Activated CD8-positive, alpha-beta T cell treated with anti-CD3 and anti-CD28 coated beads, Interleukin-2, amount 10 ng/mL, durations not matched to agents 7 days and 5 days (primary cell): ENCODE measurements at regions not wholly inside any gene's neighbourhood (a gene's known extent, or its start where the extent isn't known, plus 50 kb on each side); places are given as distances from the start of the nearest gene placed in this dataset.
A peak's percentile ranks its signal among the peaks of the same experiment; 100 is the strongest.

Source experiments
- ATAC-seq: fragments of 150-1000 bp; cut with Tn5 transposase; one replicate; pipeline ENCODE4 v1.10.0; 2021; ENCODE audit warnings: moderate library complexity
- CTCF ChIA-PET: fragments of 350-600 bp; sonication (Branson Sonifier 250); formaldehyde crosslinking; loops from one replicate; lab custom pipeline; 2021; ENCODE audit warnings: antibody characterized with exemption; lab: Charles Lee
- POLR2A ChIA-PET: fragments of 350-600 bp; sonication (Branson Sonifier 250); formaldehyde crosslinking; loops from one replicate; lab custom pipeline; 2021; ENCODE audit warnings: antibody characterized with exemption; lab: Charles Lee
- DNase-seq: peaks from one replicate; pipeline ENCODE4 v3.0.0-alpha.2; 2020
- H3K27ac Mint-ChIP-seq: one replicate; pipeline ENCODE4 v1.8.0; 2021; ENCODE audit warnings: mild to moderate bottlenecking, mixed read lengths
- H3K27me3 Mint-ChIP-seq: one replicate; pipeline ENCODE4 v1.8.0; 2021; ENCODE audit warnings: low read depth, mixed read lengths
- H3K36me3 Mint-ChIP-seq: one replicate; pipeline ENCODE4 v1.8.0; 2021; ENCODE audit warnings: low read depth, mixed read lengths
- H3K4me1 Mint-ChIP-seq: one replicate; pipeline ENCODE4 v1.8.0; 2021; ENCODE audit warnings: low read depth, mixed read lengths
- H3K4me3 Mint-ChIP-seq: one replicate; pipeline ENCODE4 v1.8.0; 2021; ENCODE audit warnings: mild to moderate bottlenecking, mixed read lengths
- H3K9me3 Mint-ChIP-seq: one replicate; pipeline ENCODE4 v1.8.0; 2022; ENCODE audit warnings: mixed read lengths; ENCODE audit not compliant: insufficient read depth

DNA sequence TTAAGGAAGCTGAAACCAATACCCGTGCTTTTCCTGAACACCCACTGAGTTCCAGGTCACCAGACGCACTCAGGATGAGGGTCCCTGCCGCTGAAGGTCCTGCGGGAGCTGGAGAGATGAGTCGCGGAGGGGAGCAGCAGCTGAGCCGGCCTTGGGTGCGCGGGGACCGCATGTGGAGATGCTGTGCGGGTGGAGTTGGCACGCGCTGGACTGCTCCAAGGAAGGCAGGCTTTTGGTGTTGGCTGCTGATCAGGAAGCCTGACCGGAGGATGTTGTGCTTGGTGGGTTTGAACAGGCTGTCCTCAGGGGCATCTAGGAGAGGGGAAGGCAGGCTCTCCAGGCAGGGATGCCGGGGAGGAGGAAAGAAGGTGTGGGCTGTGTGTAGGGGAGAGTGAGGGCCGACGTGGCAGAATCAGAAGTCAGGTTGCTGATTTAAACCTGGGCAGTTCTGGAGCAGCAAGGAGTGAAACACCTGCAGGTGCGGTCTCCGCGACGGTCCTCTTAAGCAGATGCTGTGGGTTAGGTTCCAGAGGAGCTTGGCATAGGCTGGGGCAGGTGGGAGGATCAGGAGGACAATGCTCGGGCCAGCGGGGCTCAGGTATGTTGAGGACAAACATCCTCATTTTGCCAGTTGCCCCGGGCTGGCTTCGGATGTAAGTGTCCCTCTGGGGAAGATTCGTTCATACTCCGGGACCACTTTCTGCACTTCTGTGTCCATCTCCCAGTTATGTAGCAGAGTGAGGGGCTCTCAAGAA, 197.5 kb upstream of the B3GAT1 start:
- H3K4me3 Mint-ChIP-seq = no peak overlapping the region
- H3K36me3 Mint-ChIP-seq = no peaks in the 10 kb centered on the region
- CTCF ChIA-PET = no interaction called here
- no peaks in the 10 kb centered on the region for H3K4me1 Mint-ChIP-seq
- peaks cover 3% of the 10 kb centered on the region for H3K27me3 Mint-ChIP-seq
- H3K27ac Mint-ChIP-seq = no peak overlapping the region
- ATAC-seq (no peak), DNase-seq (no peak)
- POLR2A ChIA-PET = no interaction called here
- H3K9me3 Mint-ChIP-seq = no peaks in the 10 kb centered on the region

DNA sequence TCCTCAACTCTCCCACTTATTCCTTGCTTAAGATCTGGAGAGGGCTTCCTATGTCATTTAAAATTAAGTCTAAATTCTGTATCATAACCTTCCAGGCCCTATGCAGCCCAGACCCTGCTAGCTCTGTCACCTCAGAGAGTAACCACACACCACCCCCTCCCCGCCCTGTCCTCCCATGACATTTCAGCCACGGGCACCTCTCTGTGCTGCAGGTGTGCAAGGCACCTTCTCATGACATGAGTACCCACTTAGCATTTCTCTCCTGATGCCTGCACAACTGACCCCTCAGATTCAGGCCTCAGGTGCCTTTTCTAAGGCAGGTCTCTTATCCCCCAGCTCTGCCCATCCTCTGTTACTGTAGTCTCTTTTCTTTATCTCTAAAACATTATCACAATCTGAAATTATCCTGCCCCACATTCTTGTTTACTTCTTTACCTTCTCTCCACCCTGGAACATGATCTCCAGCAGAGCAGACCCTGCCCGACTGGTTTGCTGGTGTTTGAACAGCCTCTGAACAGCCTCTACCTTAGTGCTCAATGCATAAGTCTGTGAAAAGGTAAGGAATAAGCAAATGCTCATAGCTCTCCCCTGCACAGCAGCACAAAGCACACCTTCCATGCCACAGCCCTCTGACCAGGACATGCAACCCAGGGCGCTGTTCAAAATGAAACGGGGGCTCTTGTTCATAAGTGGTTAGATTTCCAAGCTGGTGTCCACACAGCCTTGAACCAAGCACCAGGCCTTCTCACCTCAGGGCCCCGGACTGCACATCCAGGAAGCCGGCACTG, 196.1 kb upstream of the B3GAT1 start:
- no peaks in the 10 kb centered on the region for H3K9me3 Mint-ChIP-seq
- H3K27ac Mint-ChIP-seq = no peak overlapping the region
- H3K4me3 Mint-ChIP-seq = no peak overlapping the region
- ChIA-PET CTCF (no interaction called here), POLR2A (no interaction called here)
- no peak for ATAC-seq
- no peaks in the 10 kb centered on the region for H3K36me3 Mint-ChIP-seq
- DNase-seq = no peak
- H3K27me3 Mint-ChIP-seq = peaks cover 3% of the 10 kb centered on the region
- no peaks in the 10 kb centered on the region for H3K4me1 Mint-ChIP-seq

DNA sequence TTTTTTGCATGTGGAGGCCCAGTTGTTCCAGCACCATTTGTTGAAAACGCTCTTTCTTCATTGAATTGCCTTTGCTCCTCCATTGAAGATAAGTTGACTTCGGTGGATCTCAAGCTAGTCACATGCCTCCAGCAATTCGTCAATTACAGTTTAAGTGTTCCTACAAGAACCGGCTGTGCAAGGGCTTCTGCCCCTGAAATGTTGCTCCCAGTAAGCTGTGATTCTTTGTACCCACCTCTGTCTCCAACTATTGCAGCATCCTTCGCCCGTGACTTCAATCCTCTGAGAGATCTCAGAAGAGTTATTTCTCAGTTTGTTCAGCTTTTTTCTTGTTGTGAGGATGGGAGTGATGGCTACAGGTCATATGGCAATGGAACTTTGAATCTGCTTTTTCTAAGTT, 194.2 kb upstream of the B3GAT1 start:
- Mint-ChIP-seq H3K36me3 (no peaks in the 10 kb centered on the region), H3K27ac (no peak overlapping the region), H3K9me3 (no peaks in the 10 kb centered on the region), H3K4me3 (no peak overlapping the region), H3K4me1 (no peaks in the 10 kb centered on the region), H3K27me3 (peaks cover 9% of the 10 kb centered on the region)
- CTCF ChIA-PET = no interaction called here
- ATAC-seq = no peak
- POLR2A ChIA-PET = no interaction called here
- DNase-seq = no peak

DNA sequence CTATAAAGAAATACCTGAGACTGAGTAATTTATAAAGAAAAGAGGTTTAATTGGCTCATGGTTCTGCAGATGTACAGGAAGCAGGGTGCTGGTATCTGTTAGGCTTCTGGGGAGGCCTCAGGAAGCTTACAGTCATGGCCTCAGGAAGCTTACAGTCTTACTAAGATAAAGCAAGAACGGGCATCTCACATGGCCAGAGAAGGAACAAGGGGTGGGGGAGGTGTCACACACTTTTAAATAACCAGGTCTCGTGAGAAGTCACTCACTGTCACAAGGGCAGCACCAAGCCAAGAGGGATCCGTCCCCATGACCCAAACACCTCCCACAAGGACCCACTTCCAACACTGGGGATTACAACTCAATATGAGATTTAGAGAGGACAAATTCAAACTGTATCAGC, 192.8 kb upstream of the B3GAT1 start:
- POLR2A ChIA-PET = no interaction called here
- Mint-ChIP-seq H3K4me3 (no peak overlapping the region), H3K4me1 (no peaks in the 10 kb centered on the region), H3K27ac (no peak overlapping the region), H3K27me3 (peaks cover 12% of the 10 kb centered on the region), H3K36me3 (no peaks in the 10 kb centered on the region), H3K9me3 (no peaks in the 10 kb centered on the region)
- CTCF ChIA-PET = no interaction called here
- ATAC-seq (no peak), DNase-seq (no peak)

DNA sequence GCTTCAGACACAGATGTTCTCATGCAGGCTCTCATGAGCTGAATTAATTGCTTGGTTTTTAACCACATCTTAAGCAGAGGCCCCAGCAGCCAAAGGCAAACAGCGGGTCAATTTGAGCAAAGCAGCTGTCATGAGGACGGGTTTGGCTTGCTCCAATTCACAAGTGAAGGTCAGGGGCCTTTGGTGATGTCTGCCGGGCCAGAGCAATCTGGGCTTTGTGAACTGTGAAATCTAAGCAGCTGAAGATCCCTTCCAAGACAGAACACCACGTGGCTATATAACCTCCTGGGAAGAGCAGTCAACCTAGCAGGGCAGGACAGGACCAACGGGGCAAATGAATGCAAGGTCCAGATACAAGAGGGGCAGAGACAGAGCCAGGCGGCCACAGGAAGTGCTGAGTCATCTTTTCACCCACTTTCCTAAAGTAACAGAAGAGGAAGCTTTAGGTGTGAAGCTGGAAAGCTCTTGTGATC, 187.3 kb upstream of the B3GAT1 start:
- Mint-ChIP-seq H3K27me3 (peaks cover 18% of the 10 kb centered on the region), H3K9me3 (no peaks in the 10 kb centered on the region), H3K4me3 (no peak overlapping the region), H3K27ac (no peak overlapping the region), H3K4me1 (peaks cover 3% of the 10 kb centered on the region), H3K36me3 (no peaks in the 10 kb centered on the region)
- ChIA-PET POLR2A (no interaction called here), CTCF (no interaction called here)
- ATAC-seq = no peak
- no peak for DNase-seq

DNA sequence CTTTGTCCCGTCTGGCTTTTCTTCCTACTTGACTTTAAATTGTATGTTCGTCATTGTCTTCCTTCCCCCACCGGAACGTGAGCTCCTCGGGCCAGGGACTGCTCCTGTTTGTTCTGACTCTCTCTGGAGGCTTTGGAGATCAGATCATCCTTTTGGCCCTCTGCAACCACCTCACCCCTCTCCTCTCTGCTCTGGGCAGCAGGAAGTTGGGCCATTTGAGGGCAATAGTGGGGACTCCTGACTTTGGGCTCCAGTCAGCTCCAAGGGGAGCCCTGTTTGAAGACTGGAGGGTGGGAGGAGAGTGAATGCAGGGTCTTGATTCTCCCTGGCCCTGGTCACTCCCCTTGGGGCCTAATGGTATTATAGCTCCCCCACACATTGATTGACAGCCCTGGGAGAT, 186.3 kb upstream of the B3GAT1 start:
- DNase-seq (no peak), ATAC-seq (no peak)
- Mint-ChIP-seq H3K4me3 (no peak overlapping the region), H3K9me3 (no peaks in the 10 kb centered on the region), H3K27me3 (peaks cover 22% of the 10 kb centered on the region), H3K27ac (no peak overlapping the region), H3K4me1 (peaks cover 3% of the 10 kb centered on the region), H3K36me3 (no peaks in the 10 kb centered on the region)
- ChIA-PET POLR2A (no interaction called here), CTCF (no interaction called here)

DNA sequence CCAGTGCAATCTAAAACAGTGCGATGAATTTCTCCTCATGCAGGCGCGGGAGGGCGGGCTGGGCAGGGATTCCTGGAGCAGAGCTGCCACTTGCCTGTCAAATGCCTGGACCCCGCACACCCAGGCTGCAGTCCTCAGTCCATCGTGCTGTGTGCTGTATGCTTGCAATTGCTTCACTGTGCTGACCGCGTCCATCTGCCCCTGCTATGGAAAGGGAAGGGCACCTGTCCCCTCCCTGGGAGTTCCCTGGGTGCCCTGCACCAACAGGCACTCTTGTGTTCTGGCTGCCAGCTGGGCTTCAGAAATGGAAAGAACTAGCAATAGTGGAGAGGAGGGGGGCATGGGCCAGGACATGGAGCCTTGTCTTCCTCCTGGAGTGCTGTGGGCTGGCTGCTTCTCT, 185.4 kb upstream of the B3GAT1 start:
- no peak overlapping the region for H3K4me3 Mint-ChIP-seq
- H3K9me3 Mint-ChIP-seq = no peaks in the 10 kb centered on the region
- H3K36me3 Mint-ChIP-seq = no peaks in the 10 kb centered on the region
- H3K27ac Mint-ChIP-seq = no peak overlapping the region
- peaks cover 3% of the 10 kb centered on the region for H3K4me1 Mint-ChIP-seq
- peaks cover 23% of the 10 kb centered on the region for H3K27me3 Mint-ChIP-seq
- no peak for ATAC-seq
- POLR2A ChIA-PET = no interaction called here
- CTCF ChIA-PET = no interaction called here
- no peak for DNase-seq

DNA sequence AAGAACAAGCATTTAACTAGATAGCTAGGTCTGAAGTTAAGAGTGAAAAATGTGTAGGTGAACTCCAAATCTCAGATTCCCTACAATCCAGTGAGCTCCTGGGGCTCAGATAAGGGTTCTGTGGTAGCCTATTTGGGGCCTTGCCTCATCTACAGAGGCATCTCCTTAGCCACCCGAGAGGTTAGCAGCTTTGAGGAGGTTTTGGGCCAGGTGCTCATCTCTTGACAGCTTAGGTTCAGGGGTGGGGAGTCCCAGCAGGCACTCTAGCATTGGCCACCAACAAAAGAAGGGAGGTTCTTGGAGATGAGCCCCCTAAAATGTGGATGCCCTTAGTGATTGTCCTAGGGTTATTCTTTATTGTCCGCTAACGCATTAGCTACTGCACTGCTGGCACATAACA, 184.4 kb upstream of the B3GAT1 start:
- H3K27me3 Mint-ChIP-seq = peaks cover 20% of the 10 kb centered on the region
- H3K27ac Mint-ChIP-seq = no peak overlapping the region
- peaks cover 3% of the 10 kb centered on the region for H3K4me1 Mint-ChIP-seq
- CTCF ChIA-PET = no interaction called here
- POLR2A ChIA-PET = no interaction called here
- no peak overlapping the region for H3K4me3 Mint-ChIP-seq
- no peaks in the 10 kb centered on the region for H3K36me3 Mint-ChIP-seq
- DNase-seq = no peak
- ATAC-seq = no peak
- no peaks in the 10 kb centered on the region for H3K9me3 Mint-ChIP-seq

DNA sequence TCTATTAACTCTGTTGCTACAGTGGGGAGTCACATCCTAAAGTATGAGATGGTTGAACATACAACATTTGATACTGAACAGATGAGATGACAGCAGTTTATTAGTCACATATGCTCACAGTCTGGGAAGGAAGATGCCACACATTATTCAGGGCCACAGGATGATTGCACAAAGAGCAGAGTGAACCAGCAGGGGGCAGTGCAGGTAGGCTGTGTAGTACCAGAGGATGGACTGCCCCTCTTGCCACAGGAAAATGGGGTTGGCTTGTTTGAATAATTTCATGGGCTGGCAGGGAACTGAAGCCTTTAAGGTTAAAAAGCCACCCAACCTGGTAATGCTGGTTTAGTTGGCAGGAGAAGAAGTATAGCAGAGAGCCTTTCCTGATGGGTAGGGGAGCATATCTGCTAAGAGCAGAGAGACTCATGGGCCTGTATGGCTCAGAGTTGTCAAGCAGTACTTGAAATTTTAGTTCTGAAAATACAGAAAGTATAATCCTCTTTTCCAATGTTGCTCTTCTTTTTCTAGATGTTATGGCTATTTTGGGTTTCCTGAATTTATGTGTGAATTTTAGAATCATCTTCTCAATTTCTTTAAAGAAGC, 180.4 kb upstream of the B3GAT1 start:
- H3K4me1 Mint-ChIP-seq = peaks cover 5% of the 10 kb centered on the region
- POLR2A ChIA-PET = no interaction called here
- ATAC-seq (peak; percentile 81), DNase-seq (peak; percentile 76)
- no peaks in the 10 kb centered on the region for H3K36me3 Mint-ChIP-seq
- H3K9me3 Mint-ChIP-seq = no peaks in the 10 kb centered on the region
- peaks cover 27% of the 10 kb centered on the region for H3K27me3 Mint-ChIP-seq
- no peak overlapping the region for H3K27ac Mint-ChIP-seq
- CTCF ChIA-PET = interaction anchor here (0.7 kb wide), 1 partner anchor 45 kb away, joined by 3 read pairs; no protein-coding TSS in a partner anchor
- H3K4me3 Mint-ChIP-seq = no peak overlapping the region

DNA sequence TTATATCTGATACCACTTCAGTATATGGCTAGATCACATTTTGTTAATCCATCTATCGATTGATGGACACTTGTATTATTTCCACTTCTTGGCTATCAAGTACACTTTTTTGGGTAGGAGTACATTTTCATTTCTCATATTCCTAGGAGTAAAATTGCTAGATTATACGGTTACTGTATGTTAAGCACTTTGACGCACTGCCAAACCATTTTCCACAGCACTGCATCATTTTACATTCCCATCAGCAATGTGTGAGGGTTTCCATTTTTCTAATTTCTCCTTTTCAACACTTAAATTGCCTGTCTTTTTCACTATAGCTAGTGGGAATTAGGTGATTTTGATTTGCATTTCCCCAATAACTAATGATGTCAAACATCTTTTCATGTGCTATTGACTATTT, 179.3 kb upstream of the B3GAT1 start:
- Mint-ChIP-seq H3K27ac (no peak overlapping the region), H3K27me3 (peaks cover 31% of the 10 kb centered on the region)

DNA sequence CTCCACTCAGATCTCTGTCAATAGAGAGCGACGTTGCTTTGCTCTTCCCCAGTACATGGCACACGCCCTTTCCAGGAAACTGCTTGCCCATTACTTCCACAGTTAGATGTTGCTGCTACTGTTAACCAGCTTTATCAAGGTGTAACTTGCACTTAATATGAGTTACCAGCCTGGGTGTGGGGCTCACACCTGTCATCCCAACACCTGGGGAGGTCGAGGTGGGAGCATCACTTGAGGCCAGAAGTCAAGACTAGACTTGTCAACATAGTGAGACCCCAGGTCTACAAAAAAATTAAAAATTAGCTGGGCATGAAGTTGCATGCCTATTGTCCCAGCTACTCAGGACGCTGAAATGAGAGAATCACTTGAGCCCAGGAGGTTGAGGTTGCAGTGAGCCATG, 177.1 kb upstream of the B3GAT1 start:
- Mint-ChIP-seq H3K36me3 (no peaks in the 10 kb centered on the region), H3K4me1 (peaks cover 13% of the 10 kb centered on the region), H3K4me3 (no peak overlapping the region), H3K9me3 (no peaks in the 10 kb centered on the region), H3K27ac (peak overlapping the region; percentile 4), H3K27me3 (peaks cover 36% of the 10 kb centered on the region)
- ATAC-seq = no peak
- peak; percentile 18 for DNase-seq
- ChIA-PET POLR2A (no interaction called here), CTCF (no interaction called here)

More for the DNA sequence above, 179.3 kb upstream of the B3GAT1 start:
- Mint-ChIP-seq H3K36me3 (no peaks in the 10 kb centered on the region), H3K4me1 (peaks cover 5% of the 10 kb centered on the region), H3K4me3 (no peak overlapping the region), H3K9me3 (no peaks in the 10 kb centered on the region)
- CTCF ChIA-PET = interaction anchor here (0.7 kb wide), 1 partner anchor 24 kb away, joined by 3 read pairs; no protein-coding TSS in a partner anchor
- ATAC-seq = no peak
- no peak for DNase-seq
- POLR2A ChIA-PET = no interaction called here
